ENCODE measurements at regions not wholly inside any gene's neighbourhood (a gene's known extent, or its start where the extent isn't known, plus 50 kb on each side); places are given as distances from the start of the nearest gene placed in this dataset.

GRCh38 chr14:53601409-53601808, 355.2 kb downstream of the BMP4 start:
- FAIRE-seq = no peak

GRCh38 chr14:53599221-53599945, 357.2 kb downstream of the BMP4 start:
- FAIRE-seq = no peak

- FAIRE-seq = no peak
Observed at GRCh38 chr14:53596853-53597525, 359.6 kb downstream of the BMP4 start.

GRCh38 chr14:53591816-53592215, 364.8 kb downstream of the BMP4 start:
- no peak for FAIRE-seq

- no peak for FAIRE-seq
Observed at GRCh38 chr14:53581504-53581903, 375.1 kb downstream of the BMP4 start.

GRCh38 chr14:53571641-53572328, 384.8 kb downstream of the BMP4 start:
- no peak for FAIRE-seq

GRCh38 chr14:53570411-53571387, 385.9 kb downstream of the BMP4 start:
- FAIRE-seq = no peak

- no peak for FAIRE-seq
Observed at GRCh38 chr14:53569446-53569845, 387.2 kb downstream of the BMP4 start.

- no peak for FAIRE-seq
Observed at GRCh38 chr14:53567236-53567780, 389.3 kb downstream of the BMP4 start.

- no peak for FAIRE-seq
Observed at GRCh38 chr14:53564870-53565269, 391.8 kb downstream of the BMP4 start.

GRCh38 chr14:53563628-53564027, 393.0 kb downstream of the BMP4 start:
- FAIRE-seq = no peak

GRCh38 chr14:53553221-53553620, 400.1 kb upstream of the DDHD1 start:
- no peak for FAIRE-seq

GRCh38 chr14:53551862-53552261, 398.7 kb upstream of the DDHD1 start:
- no peak for FAIRE-seq

GRCh38 chr14:53550776-53551175, 397.7 kb upstream of the DDHD1 start:
- FAIRE-seq = no peak

- no peak for FAIRE-seq
Observed at GRCh38 chr14:53549956-53550355, 396.8 kb upstream of the DDHD1 start.

GRCh38 chr14:53547593-53547992, 394.5 kb upstream of the DDHD1 start:
- FAIRE-seq = no peak

GRCh38 chr14:53545217-53545616, 392.1 kb upstream of the DDHD1 start:
- FAIRE-seq = no peak

- FAIRE-seq = no peak
Observed at GRCh38 chr14:53542732-53543131, 389.6 kb upstream of the DDHD1 start.

GRCh38 chr14:53541411-53541810, 388.3 kb upstream of the DDHD1 start:
- FAIRE-seq = no peak

GRCh38 chr14:53539489-53540126, 386.5 kb upstream of the DDHD1 start:
- peak; percentile 58 for FAIRE-seq

GRCh38 chr14:53538316-53538881, 385.3 kb upstream of the DDHD1 start:
- no peak for FAIRE-seq
